Keratinocyte (primary cell): ENCODE measurements at regions not wholly inside any gene's neighbourhood (a gene's known extent, or its start where the extent isn't known, plus 50 kb on each side); places are given as distances from the start of the nearest gene placed in this dataset.

Experiments
- DNase-seq: peaks from one replicate; pipeline ENCODE4 v3.0.0-alpha.2; 2011; ENCODE audit warnings: low read depth, missing footprints, low spot score
- FAIRE-seq: peaks from 2 replicates; lab custom pipeline; 2011; peaks lifted over from hg19 to GRCh38; lab: Jason Lieb, UNC
- H2AFZ ChIP-seq: 2 replicates; pipeline ENCODE4 v1.6.0; 2012; ENCODE audit warnings: low read length, control low read depth, inconsistent platforms; ENCODE audit not compliant: control insufficient read depth
- H3K27ac ChIP-seq: 2 replicates; pipeline ENCODE4 v1.5.1; 2011; ENCODE audit warnings: low read length; ENCODE audit not compliant: control insufficient read depth, insufficient read depth
- H3K27me3 ChIP-seq: 3 replicates; pipeline ENCODE4 v1.6.0; 2011; ENCODE audit warnings: low read length; ENCODE audit not compliant: control insufficient read depth, insufficient read depth; ENCODE audit errors: extremely low read depth
- H3K36me3 ChIP-seq, 2 experiments: 2 replicates in 1 of 2; 3 replicates in 1 of 2; pipeline ENCODE4 v1.5.1; 2011; ENCODE audit warnings: low read length in 2 of 2, mild to moderate bottlenecking in 1 of 2; ENCODE audit not compliant: control insufficient read depth in 2 of 2, insufficient read depth in 2 of 2; ENCODE audit errors: extremely low read depth in 1 of 2
- H3K4me1 ChIP-seq: 3 replicates; pipeline ENCODE4 v1.5.1; 2011; ENCODE audit warnings: low read length; ENCODE audit not compliant: control insufficient read depth, insufficient read depth; ENCODE audit errors: extremely low read depth
- H3K4me2 ChIP-seq: 3 replicates; pipeline ENCODE4 v1.6.0; 2011; ENCODE audit warnings: low read depth, low read length; ENCODE audit not compliant: control insufficient read depth, insufficient read depth; ENCODE audit errors: extremely low read depth
- H3K4me3 ChIP-seq, 3 experiments: fragments of 200-600 bp in 1 of 3; sonication (generic) in 1 of 3; 2 replicates in 2 of 3; 3 replicates in 1 of 3; pipeline ENCODE4 v1.5.1; 2011 to 2016; ENCODE audit warnings: low read length in 3 of 3, mild to moderate bottlenecking in 3 of 3, control low read depth in 2 of 3, inconsistent platforms in 1 of 3, low read depth in 1 of 3, mixed read lengths in 1 of 3, mixed run types in 1 of 3, moderate library complexity in 1 of 3; ENCODE audit not compliant: control insufficient read depth in 2 of 3, insufficient read depth in 2 of 3; ENCODE audit errors: extremely low read depth in 1 of 3
- H3K79me2 ChIP-seq: 2 replicates; pipeline ENCODE4 v1.6.0; 2012; ENCODE audit warnings: low read length; ENCODE audit not compliant: control insufficient read depth, insufficient read depth
- H3K9ac ChIP-seq: 3 replicates; pipeline ENCODE4 v1.6.0; 2011; ENCODE audit warnings: low read length; ENCODE audit not compliant: control insufficient read depth, insufficient read depth; ENCODE audit errors: extremely low read depth
- H3K9me1 ChIP-seq: 3 replicates; pipeline ENCODE4 v1.6.0; 2011; ENCODE audit warnings: low read length; ENCODE audit not compliant: control insufficient read depth, insufficient read depth; ENCODE audit errors: extremely low read depth
- H3K9me3 ChIP-seq: 2 replicates; pipeline ENCODE4 v1.5.1; 2012; ENCODE audit warnings: low read depth, low read length; ENCODE audit not compliant: control insufficient read depth
- H4K20me1 ChIP-seq: 3 replicates; pipeline ENCODE4 v1.6.0; 2011; ENCODE audit warnings: low read length; ENCODE audit not compliant: control insufficient read depth, insufficient read depth; ENCODE audit errors: extremely low read depth
- CTCF ChIP-seq, 3 experiments: IDR thresholded peaks in 1 of 3; conservative IDR thresholded peaks in 1 of 3; optimal IDR thresholded peaks in 1 of 3; 2 replicates in 2 of 3; 3 replicates in 1 of 3; pipeline versions ENCODE3 to v1.5.1; 2011; ENCODE audit warnings: low read length in 3 of 3, mild to moderate bottlenecking in 3 of 3, moderate library complexity in 2 of 3, control low read depth in 1 of 3, inconsistent platforms in 1 of 3; ENCODE audit not compliant: insufficient read depth in 2 of 3; ENCODE audit errors: extremely low read depth in 1 of 3
- EZH2 ChIP-seq: IDR thresholded peaks from one replicate; pipeline ENCODE4 v1.6.1; 2012; ENCODE audit warnings: inconsistent platforms, mild to moderate bottlenecking, low read length, moderate library complexity
- dilution Hi-C: fragments of 300-500 bp; cut with MboI; formaldehyde crosslinking; loops from one replicate; pipeline ENCODE4 v1.7.0; 2020; ENCODE audit warnings: low sequenced_read_pairs; ENCODE audit not compliant: extremely low pct_ligation_motif_present

GRCh38 chr10:78429984-78430383 is 396.3 kb downstream of the RPS24 start:
- no peak overlapping the region for H2AFZ ChIP-seq
- no peaks in the 10 kb centered on the region for H3K9me1 ChIP-seq
- H3K4me3 ChIP-seq: no peak overlapping the region
- no peak overlapping the region for H3K27ac ChIP-seq
- no peak for FAIRE-seq
- TF ChIP-seq EZH2: no peak
- no peak for TF ChIP-seq CTCF (optimal IDR thresholded peaks at IDR 0.05 in 1 of 3, IDR thresholded peaks at IDR 0.05 in 1 of 3, conservative IDR thresholded peaks at IDR 0.05 in 1 of 3; ENCODE audit: extremely low read depth in 1 of 3, insufficient read depth in 2 of 3, low read length in 3 of 3)
- no peaks in the 10 kb centered on the region for H3K79me2 ChIP-seq
- H3K9me3 ChIP-seq: no peaks in the 10 kb centered on the region
- no peak overlapping the region for H3K9ac ChIP-seq
- H3K36me3 ChIP-seq: no peaks in the 10 kb centered on the region
- no peaks in the 10 kb centered on the region for H4K20me1 ChIP-seq
- dilution Hi-C loops: no loop called here
- H3K4me1 ChIP-seq: no peaks in the 10 kb centered on the region
- no peak overlapping the region for H3K4me2 ChIP-seq
- H3K27me3 ChIP-seq: no peaks in the 10 kb centered on the region
- no peak for DNase-seq

GRCh38 chr10:78432583-78432982 is 398.9 kb downstream of the RPS24 start:
- no peak overlapping the region for H3K27ac ChIP-seq

More at GRCh38 chr10:78432583-78432982, 398.9 kb downstream of the RPS24 start:
- Histone ChIP-seq H3K27me3 (no peaks in the 10 kb centered on the region), H2AFZ (no peak overlapping the region), H3K9me1 (no peaks in the 10 kb centered on the region), H3K36me3 (no peaks in the 10 kb centered on the region), H3K9me3 (no peaks in the 10 kb centered on the region), H3K79me2 (no peaks in the 10 kb centered on the region), H3K4me1 (no peaks in the 10 kb centered on the region), H3K4me2 (no peak overlapping the region), H3K4me3 (no peak overlapping the region), H4K20me1 (peaks cover 1% of the 10 kb centered on the region), H3K9ac (no peak overlapping the region)
- no peak for FAIRE-seq
- dilution Hi-C loops: no loop called here
- no peak for DNase-seq
- TF ChIP-seq EZH2 (no peak), CTCF (optimal IDR thresholded peaks at IDR 0.05 in 1 of 3, IDR thresholded peaks at IDR 0.05 in 1 of 3, conservative IDR thresholded peaks at IDR 0.05 in 1 of 3; ENCODE audit: extremely low read depth in 1 of 3, insufficient read depth in 2 of 3, low read length in 3 of 3) (no peak)
